NCI-H1417 (cell line): ENCODE measurements at regions not wholly inside any gene's neighbourhood (a gene's known extent, or its start where the extent isn't known, plus 50 kb on each side); places are given as distances from the start of the nearest gene placed in this dataset.

ENCODE experiments used
- DNase-seq, 3 experiments: peaks; one replicate each; lab custom pipeline; 2025; lab: John Stamatoyannopoulos, UW

DNA sequence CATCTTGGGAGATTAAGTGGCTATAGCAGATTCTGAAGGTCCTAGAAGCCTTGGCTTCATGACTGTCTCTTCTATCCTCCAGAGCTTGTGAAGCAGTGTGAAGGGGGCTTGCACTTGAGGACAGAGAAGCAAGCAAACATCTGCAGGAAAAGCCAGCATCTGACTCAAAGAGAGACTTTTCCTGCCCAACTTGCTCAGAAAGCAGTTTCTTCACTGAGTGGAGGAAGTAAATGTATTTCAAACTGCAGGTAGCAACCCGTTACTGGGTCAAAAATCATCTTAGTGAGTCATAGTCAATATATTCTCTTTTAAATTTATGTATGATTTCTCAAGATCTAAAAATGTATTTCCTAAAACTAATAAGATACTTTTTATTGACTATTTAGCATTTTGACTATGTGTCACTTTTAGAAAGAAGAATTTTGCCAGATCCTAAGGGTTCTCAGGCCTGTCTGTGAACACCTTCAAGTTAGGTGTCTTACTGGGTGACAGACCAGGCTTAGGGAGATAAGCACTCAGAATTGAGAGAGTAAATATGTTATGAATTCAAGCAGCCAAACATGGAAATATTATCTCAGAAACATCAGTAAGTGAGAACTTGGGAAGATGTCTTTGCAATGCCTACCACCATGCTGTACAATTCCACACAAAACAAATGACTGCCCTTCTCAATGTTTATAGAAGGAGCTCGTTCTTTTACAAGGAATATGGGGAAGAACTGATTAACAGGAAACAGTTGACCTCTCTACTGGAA, 72.6 kb upstream of the DMAC1 start:
- DNase-seq, result no peak

DNA sequence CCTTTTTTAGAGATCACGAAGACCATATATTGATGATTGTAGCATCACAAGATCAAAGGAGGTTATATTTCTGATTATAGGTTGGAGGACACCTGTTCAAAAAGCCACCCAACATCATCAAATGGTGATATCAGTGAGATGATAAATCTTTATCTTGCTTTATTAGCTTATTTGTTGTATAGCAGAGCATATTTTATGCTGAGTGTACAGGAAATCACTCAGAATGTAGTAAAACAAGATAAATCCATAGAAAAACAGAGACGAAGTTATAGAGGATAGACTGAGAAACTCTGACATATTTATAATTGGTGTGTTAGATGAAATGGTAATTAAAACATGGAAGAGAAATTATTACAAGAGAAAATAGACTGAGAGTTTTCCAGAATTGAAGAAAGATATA, 69.8 kb upstream of the DMAC1 start:
- no peak for DNase-seq

DNA sequence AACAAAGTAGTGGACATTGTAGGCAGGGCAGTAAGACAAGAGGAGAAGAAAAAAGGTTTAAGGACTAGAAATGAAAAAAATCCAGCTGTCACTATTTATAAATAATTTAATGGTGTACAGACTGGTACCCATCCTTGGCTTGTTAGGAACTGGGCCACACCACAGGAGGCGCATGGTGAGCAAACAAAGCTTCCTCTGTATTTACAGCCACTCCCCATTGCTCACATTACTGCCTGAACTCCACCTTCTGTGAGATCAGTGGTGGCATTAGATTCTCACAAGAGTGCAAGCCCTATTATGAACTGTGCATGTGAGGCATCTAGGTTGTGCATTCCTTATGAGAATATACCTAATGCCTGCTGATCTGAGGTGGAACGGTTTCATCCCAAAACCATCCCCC, 62.6 kb upstream of the DMAC1 start:
- no peak for DNase-seq

DNA sequence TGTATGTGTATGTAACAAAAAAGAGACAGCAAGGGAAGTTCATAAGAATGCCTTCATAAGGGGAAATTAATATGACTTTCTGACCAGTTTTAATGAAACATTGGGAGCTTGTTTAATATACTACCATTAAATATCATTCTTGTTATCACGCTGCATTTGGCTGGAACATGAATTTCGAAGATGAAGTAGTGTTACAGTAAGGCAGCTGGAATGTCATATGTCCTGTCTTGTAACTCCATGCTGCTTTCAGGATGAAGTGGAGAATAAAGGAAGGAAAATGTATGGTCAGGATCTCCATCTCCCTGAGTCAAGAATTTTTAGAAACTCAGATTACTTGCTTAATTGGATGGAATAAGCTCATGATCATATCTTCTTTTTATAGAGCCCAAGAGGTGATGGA, 61.5 kb upstream of the DMAC1 start:
- no peak for DNase-seq

DNA sequence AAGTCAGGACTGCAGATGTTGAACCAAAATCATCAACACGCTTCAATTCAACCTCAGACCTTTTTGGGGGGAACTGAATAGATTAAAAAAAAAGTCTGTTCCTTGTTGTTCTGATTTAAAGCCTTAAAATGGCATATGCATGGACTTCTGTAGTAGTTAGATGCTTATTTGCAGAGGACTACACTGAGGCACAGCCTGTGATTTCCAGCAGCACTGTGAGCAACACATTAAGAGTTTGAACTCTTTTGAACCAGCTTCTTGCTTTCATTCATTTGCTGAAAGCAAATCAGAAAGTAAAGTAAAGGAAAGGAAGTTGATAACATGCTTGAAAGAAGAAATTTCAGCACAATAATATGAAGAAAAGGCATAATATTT, 60.7 kb upstream of the DMAC1 start:
- no peak for DNase-seq

DNA sequence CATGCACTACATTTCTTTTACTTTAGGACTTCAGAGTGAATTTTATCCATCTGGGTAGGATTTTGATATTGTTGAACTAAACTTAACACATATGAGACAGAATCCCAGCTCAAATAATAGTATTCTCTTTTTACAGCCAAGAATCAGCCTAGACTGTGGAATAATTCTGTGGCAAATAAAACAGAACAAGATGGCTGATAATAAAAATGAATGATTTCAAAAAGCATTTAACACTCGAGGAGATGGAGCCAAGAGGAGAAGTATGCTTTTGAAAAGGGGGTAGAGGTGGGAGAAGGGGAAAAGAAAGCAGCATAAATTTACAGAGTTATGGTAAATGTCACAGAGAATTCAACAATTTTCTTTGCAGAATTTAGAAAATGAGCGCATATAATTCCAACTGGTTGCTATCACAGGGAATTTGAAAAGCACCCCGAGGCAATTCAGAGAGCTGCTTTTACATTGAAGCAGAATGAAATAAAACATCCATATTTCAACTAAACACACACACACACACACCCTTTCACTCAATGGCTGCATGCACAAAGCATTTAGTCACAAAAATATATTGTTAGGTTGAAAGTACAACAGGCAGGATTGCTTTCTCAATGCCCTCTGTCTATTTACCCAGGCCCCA, 60.2 kb upstream of the DMAC1 start:
- DNase-seq, result no peak

DNA sequence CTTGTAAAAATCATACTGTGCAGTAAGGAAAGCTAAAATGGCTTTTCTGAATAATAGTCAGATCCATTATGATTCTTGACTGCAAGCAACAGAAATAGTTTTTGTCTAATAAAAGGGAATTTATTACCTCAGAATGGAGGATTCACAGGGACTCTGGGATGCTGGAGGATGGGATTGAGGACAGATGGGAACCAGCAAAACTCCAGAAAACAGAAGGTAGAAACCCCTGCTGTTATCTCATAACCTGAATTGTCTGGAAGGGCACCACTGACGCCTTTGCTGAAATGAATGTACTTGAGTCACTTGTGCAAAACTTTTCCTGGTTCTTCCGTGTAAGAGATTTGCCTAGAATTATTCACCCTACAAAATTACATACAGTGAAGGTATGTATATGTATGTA, 58.6 kb upstream of the DMAC1 start:
- no peak for DNase-seq

DNA sequence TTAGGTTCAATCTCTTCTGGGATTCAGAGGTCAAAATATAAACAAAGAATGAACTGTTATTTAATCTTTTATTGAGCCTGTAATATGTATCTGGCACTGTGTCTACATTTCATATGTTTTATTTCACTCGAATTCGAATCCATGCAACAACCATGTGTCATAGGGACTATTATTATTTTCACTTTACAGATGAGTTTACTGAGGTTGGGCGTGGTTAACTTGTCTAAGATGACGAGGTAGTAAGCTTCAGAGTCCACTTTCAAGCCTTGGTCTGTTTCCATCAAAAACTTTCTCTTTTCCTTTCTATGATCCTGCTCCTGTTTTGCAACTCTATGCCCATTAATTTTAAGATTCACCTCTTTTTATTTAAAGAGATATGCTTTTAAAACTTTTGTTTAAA, 55.2 kb upstream of the DMAC1 start:
- DNase-seq, result no peak
